ENCODE measurements at regions not wholly inside any gene's neighbourhood (a gene's known extent, or its start where the extent isn't known, plus 50 kb on each side); places are given as distances from the start of the nearest gene placed in this dataset.

DNA sequence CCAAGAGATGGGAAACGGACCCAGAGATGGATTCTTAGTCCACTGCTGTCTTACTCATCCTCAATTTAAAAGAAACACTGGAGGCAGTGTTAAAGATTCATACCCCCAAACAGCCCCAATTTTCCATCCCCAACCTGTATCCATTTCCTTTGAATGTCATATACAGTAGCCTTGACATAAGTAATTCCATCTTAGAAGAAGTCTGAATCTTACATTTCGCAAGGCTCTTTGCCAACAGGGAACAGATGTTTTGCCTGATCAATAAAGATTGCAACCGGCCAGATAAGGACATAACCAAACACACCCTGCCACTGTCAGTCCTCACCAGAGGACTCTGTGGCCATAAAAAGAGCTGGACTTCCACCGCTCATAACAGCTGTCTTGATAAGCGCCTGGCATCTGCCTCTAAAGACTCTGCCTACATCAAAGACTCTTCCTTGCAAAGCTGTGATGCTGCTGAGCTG, 59.0 kb upstream of the MED9 start (continued):
- TF ChIP-seq BCL6 (CRISPR knock-in tag; IDR thresholded peaks at IDR 0.05), result 0 out of 2 replicates have a peak, but pooled peaks have one; percentile 9
- no peak for TF ChIP-seq ZBTB7B (CRISPR knock-in tag; IDR thresholded peaks at IDR 0.05)
- TF ChIP-seq, protein P1, sequence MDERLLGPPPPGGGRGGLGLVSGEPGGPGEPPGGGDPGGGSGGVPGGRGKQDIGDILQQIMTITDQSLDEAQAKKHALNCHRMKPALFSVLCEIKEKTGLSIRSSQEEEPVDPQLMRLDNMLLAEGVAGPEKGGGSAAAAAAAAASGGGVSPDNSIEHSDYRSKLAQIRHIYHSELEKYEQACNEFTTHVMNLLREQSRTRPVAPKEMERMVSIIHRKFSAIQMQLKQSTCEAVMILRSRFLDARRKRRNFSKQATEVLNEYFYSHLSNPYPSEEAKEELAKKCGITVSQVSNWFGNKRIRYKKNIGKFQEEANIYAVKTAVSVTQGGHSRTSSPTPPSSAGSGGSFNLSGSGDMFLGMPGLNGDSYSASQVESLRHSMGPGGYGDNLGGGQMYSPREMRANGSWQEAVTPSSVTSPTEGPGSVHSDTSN (CRISPR knock-in tag; IDR thresholded peaks at IDR 0.05), result no peak
- TF ChIP-seq TGIF2 (CRISPR knock-in tag; IDR thresholded peaks at IDR 0.05), result no peak
- no peak for TF ChIP-seq MATR3 (CRISPR knock-in tag; IDR thresholded peaks at IDR 0.05)
- TF ChIP-seq ZNF839 (CRISPR knock-in tag; IDR thresholded peaks at IDR 0.05; ENCODE audit: borderline replicate concordance), result no peak
- TF ChIP-seq BHLHE40 (IDR thresholded peaks at IDR 0.05; ENCODE audit: low read length), result no peak
- TF ChIP-seq ZSCAN30 (CRISPR knock-in tag; IDR thresholded peaks at IDR 0.05), result no peak
- no peak for TF ChIP-seq AGO1 (IDR thresholded peaks at IDR 0.05; ENCODE audit: low read depth, low read length, poor library complexity, severe bottlenecking)
- no peak for TF ChIP-seq ELF1 (CRISPR knock-in tag; IDR thresholded peaks at IDR 0.05)
- TF ChIP-seq, protein P2, sequence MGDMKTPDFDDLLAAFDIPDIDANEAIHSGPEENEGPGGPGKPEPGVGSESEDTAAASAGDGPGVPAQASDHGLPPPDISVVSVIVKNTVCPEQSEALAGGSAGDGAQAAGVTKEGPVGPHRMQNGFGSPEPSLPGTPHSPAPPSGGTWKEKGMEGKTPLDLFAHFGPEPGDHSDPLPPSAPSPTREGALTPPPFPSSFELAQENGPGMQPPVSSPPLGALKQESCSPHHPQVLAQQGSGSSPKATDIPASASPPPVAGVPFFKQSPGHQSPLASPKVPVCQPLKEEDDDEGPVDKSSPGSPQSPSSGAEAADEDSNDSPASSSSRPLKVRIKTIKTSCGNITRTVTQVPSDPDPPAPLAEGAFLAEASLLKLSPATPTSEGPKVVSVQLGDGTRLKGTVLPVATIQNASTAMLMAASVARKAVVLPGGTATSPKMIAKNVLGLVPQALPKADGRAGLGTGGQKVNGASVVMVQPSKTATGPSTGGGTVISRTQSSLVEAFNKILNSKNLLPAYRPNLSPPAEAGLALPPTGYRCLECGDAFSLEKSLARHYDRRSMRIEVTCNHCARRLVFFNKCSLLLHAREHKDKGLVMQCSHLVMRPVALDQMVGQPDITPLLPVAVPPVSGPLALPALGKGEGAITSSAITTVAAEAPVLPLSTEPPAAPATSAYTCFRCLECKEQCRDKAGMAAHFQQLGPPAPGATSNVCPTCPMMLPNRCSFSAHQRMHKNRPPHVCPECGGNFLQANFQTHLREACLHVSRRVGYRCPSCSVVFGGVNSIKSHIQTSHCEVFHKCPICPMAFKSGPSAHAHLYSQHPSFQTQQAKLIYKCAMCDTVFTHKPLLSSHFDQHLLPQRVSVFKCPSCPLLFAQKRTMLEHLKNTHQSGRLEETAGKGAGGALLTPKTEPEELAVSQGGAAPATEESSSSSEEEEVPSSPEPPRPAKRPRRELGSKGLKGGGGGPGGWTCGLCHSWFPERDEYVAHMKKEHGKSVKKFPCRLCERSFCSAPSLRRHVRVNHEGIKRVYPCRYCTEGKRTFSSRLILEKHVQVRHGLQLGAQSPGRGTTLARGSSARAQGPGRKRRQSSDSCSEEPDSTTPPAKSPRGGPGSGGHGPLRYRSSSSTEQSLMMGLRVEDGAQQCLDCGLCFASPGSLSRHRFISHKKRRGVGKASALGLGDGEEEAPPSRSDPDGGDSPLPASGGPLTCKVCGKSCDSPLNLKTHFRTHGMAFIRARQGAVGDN (CRISPR knock-in tag; IDR thresholded peaks at IDR 0.05), result no peak
- TF ChIP-seq SIN3A (IDR thresholded peaks at IDR 0.05; ENCODE audit: borderline replicate concordance, low read depth, low read length), result no peak
- TF ChIP-seq POLR2A (IDR thresholded peaks at IDR 0.05; ENCODE audit: insufficient read depth in 1 of 2, low read depth in 2 of 2, low read length in 2 of 2), result no peak
- no peak for TF ChIP-seq TBP (CRISPR knock-in tag; IDR thresholded peaks at IDR 0.05)
- TF ChIP-seq MED1 (CRISPR knock-in tag; IDR thresholded peaks at IDR 0.05), result no peak
- TF ChIP-seq, protein P3, sequence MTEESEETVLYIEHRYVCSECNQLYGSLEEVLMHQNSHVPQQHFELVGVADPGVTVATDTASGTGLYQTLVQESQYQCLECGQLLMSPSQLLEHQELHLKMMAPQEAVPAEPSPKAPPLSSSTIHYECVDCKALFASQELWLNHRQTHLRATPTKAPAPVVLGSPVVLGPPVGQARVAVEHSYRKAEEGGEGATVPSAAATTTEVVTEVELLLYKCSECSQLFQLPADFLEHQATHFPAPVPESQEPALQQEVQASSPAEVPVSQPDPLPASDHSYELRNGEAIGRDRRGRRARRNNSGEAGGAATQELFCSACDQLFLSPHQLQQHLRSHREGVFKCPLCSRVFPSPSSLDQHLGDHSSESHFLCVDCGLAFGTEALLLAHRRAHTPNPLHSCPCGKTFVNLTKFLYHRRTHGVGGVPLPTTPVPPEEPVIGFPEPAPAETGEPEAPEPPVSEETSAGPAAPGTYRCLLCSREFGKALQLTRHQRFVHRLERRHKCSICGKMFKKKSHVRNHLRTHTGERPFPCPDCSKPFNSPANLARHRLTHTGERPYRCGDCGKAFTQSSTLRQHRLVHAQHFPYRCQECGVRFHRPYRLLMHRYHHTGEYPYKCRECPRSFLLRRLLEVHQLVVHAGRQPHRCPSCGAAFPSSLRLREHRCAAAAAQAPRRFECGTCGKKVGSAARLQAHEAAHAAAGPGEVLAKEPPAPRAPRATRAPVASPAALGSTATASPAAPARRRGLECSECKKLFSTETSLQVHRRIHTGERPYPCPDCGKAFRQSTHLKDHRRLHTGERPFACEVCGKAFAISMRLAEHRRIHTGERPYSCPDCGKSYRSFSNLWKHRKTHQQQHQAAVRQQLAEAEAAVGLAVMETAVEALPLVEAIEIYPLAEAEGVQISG (CRISPR knock-in tag; IDR thresholded peaks at IDR 0.05), result no peak
- TF ChIP-seq CCDC6 (CRISPR knock-in tag; IDR thresholded peaks at IDR 0.05), result no peak
- TF ChIP-seq SRF (IDR thresholded peaks at IDR 0.05; ENCODE audit: low read depth, low read length), result no peak
- TF ChIP-seq, protein P4, sequence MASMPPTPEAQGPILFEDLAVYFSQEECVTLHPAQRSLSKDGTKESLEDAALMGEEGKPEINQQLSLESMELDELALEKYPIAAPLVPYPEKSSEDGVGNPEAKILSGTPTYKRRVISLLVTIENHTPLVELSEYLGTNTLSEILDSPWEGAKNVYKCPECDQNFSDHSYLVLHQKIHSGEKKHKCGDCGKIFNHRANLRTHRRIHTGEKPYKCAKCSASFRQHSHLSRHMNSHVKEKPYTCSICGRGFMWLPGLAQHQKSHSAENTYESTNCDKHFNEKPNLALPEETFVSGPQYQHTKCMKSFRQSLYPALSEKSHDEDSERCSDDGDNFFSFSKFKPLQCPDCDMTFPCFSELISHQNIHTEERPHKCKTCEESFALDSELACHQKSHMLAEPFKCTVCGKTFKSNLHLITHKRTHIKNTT (CRISPR knock-in tag; IDR thresholded peaks at IDR 0.05), result no peak
- peak; percentile 74 for TF ChIP-seq CEBPG (CRISPR knock-in tag; IDR thresholded peaks at IDR 0.05)
